A673 (cell line): ENCODE measurements at regions not wholly inside any gene's neighbourhood (a gene's known extent, or its start where the extent isn't known, plus 50 kb on each side); places are given as distances from the start of the nearest gene placed in this dataset.

Source experiments
- BruUV-seq: library from RNA; stranded (reverse); fragments of 400-500 nt; replicated peaks from 2 replicates; lab custom pipeline; 2021; lab: Mats Ljungman, UMichigan
- CTCF ChIA-PET: fragments of 300-600 bp; sonication (Branson Sonifier 250); formaldehyde crosslinking; loops from one replicate; lab custom pipeline; 2022; ENCODE audit warnings: antibody characterized with exemption; lab: Charles Lee
- POLR2A ChIA-PET: fragments of 300-600 bp; sonication (Branson Sonifier 250); formaldehyde crosslinking; loops from one replicate; lab custom pipeline; 2022; ENCODE audit warnings: antibody characterized with exemption; ENCODE audit not compliant: low non-redundant PET; lab: Charles Lee
- DNase-seq: peaks from one replicate; pipeline ENCODE4 v3.0.0-alpha.2; 2015; ENCODE audit warnings: low spot score
- H3K27ac ChIP-seq: fragments of 200-600 bp; sonication (generic); 2 replicates; pipeline ENCODE4 v1.5.1; 2016; ENCODE audit warnings: mixed run types, low read depth, mild to moderate bottlenecking, mixed read lengths, antibody characterized with exemption, low read length; ENCODE audit not compliant: poor library complexity, severe bottlenecking
- H3K27me3 ChIP-seq: fragments of 200-600 bp; sonication (generic); replicated peaks from 2 replicates; pipeline ENCODE4 v1.6.1; 2017; ENCODE audit warnings: mixed run types, low read depth, mild to moderate bottlenecking, mixed read lengths, antibody characterized with exemption, low read length; ENCODE audit not compliant: insufficient read depth, poor library complexity
- H3K36me3 ChIP-seq: fragments of 200-600 bp; sonication (generic); 2 replicates; pipeline ENCODE4 v1.6.1; 2016; ENCODE audit warnings: mixed run types, mild to moderate bottlenecking, mixed read lengths, antibody characterized with exemption, low read length; ENCODE audit not compliant: insufficient read depth, poor library complexity, severe bottlenecking
- H3K4me1 ChIP-seq: fragments of 200-600 bp; sonication (generic); 2 replicates; pipeline ENCODE4 v1.6.1; 2017; ENCODE audit warnings: mixed run types, mild to moderate bottlenecking, mixed read lengths, antibody characterized with exemption, low read length; ENCODE audit not compliant: insufficient read depth, poor library complexity, severe bottlenecking
- H3K4me3 ChIP-seq: fragments of 200-600 bp; sonication (generic); 2 replicates; pipeline ENCODE4 v1.5.1; 2016; ENCODE audit warnings: low read depth, mixed run types, mild to moderate bottlenecking, mixed read lengths, low read length; ENCODE audit not compliant: poor library complexity, severe bottlenecking
- H3K9me3 ChIP-seq: fragments of 200-600 bp; sonication (generic); 2 replicates; pipeline ENCODE4 v1.6.1; 2016; ENCODE audit warnings: mixed run types, low read depth, mild to moderate bottlenecking, mixed read lengths, antibody characterized with exemption, low read length; ENCODE audit not compliant: poor library complexity, severe bottlenecking
- CTCF ChIP-seq: fragments of 300-800, 200-600 bp; sonication (generic); conservative IDR thresholded peaks from 2 replicates; pipeline ENCODE4 v1.5.1; 2017; ENCODE audit warnings: low read depth, mild to moderate bottlenecking, antibody characterized with exemption, low read length, moderate library complexity, mixed read lengths
- EZH2 ChIP-seq: fragments of 200-600 bp; sonication (generic); IDR thresholded peaks from 2 replicates; pipeline ENCODE4 v1.6.1; 2017; ENCODE audit warnings: borderline replicate concordance, low read depth, mild to moderate bottlenecking, mixed read lengths, antibody characterized with exemption, low read length; ENCODE audit not compliant: poor library complexity, severe bottlenecking
- intact Hi-C: fragments of 100-400 bp; cut with micrococcal nuclease; formaldehyde crosslinking; loops from one replicate; pipeline ENCODE4 v1.10.0; 2022; ENCODE audit not compliant: unreplicated experiment

GRCh38 chr6:54009052-54009654, 102.1 kb upstream of the MLIP start:
- Histone ChIP-seq H3K4me1 (no peaks in the 10 kb centered on the region), H3K36me3 (no peaks in the 10 kb centered on the region), H3K27ac (no peak overlapping the region), H3K9me3 (no peaks in the 10 kb centered on the region), H3K27me3 (no peaks in the 10 kb centered on the region), H3K4me3 (no peak overlapping the region)
- DNase-seq: no peak
- intact Hi-C loops: no loop called here
- POLR2A ChIA-PET: no interaction called here
- CTCF ChIA-PET: no interaction called here
- TF ChIP-seq EZH2 (no peak), CTCF (no peak)
- BruUV-seq: no TSS peak

DNA sequence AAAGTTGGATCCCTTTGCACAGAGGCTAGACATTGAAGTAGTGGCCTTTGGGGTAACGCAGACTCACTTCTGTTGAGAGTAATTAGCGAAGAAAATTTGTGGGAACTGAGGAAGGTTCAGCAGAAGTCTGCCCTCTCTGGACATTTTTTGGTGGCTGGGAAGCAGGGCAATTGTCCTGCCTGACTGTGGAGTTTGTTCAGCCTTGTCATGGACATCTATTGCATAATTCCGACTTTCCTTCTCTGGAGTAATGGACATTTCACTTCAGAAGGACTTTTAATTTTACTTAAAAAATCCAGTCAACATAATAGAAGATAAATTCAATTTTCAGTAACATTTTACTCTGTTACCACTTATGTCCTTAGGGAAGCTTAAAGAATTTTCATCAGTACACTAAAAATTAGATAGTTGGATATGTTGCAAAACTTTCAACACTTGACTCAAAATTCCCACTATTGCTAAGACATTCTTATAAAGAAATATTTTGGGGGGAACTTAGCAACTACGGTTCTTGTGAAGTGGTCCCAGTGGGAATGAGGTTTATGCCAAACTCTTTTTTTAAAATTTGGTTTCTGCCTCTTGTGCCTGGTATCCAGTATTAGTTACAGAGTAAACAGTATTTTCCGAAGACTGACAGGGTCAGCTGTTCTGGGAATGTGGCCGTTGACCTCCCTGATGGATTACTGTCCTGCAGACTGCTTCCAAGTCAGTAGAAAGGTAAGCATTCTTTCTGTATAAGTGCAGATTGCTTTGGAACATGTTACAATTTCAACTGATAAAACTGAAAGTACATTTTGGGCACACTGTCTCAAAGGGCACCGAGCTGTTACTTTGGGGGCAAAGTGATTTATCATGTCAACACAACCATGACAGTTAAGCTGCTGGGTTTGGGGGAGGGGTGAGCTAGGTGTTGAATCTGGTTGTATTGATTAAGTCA, 100.6 kb upstream of the MLIP start:
- intact Hi-C loops: no loop called here
- no peaks in the 10 kb centered on the region for H3K4me1 ChIP-seq
- no peaks in the 10 kb centered on the region for H3K27me3 ChIP-seq
- DNase-seq: no peak
- ChIA-PET CTCF (no interaction called here), POLR2A (no interaction called here)
- no peaks in the 10 kb centered on the region for H3K36me3 ChIP-seq
- BruUV-seq: no TSS peak
- H3K4me3 ChIP-seq: no peak overlapping the region
- H3K9me3 ChIP-seq: no peaks in the 10 kb centered on the region
- H3K27ac ChIP-seq: no peak overlapping the region
- TF ChIP-seq EZH2: no peak
- TF ChIP-seq CTCF: no peak

DNA sequence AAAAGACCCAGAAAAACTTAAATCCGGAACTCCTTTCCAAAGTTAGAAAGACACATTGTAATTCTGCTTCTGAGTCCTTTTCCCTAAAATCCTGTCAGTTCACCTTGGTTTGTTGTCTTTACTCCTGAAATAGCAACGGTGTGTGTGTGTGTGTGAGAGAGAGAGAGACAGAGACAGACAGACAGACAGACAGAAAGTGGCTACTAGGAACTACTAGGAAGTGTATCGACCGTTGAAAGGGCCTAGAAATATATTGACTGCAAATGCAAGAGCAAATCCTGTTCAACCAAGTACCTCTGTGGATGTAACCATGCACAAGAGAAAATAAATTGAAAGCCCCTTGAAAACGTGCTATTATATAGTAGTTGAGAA, 100.0 kb upstream of the MLIP start:
- Histone ChIP-seq H3K4me3 (no peak overlapping the region), H3K4me1 (no peaks in the 10 kb centered on the region), H3K27me3 (no peaks in the 10 kb centered on the region), H3K36me3 (no peaks in the 10 kb centered on the region), H3K9me3 (no peaks in the 10 kb centered on the region), H3K27ac (no peak overlapping the region)
- no peak for DNase-seq
- TF ChIP-seq CTCF: no peak
- no peak for TF ChIP-seq EZH2
- BruUV-seq: no TSS peak
- CTCF ChIA-PET: no interaction called here
- intact Hi-C loops: no loop called here
- POLR2A ChIA-PET: no interaction called here
